Bronchial epithelial cell (primary cell): ENCODE measurements at regions not wholly inside any gene's neighbourhood (a gene's known extent, or its start where the extent isn't known, plus 50 kb on each side); places are given as distances from the start of the nearest gene placed in this dataset.
"Not testable (repeated sequence)": the region's sequence is repeated elsewhere in the genome, so short reads cannot be mapped to it uniquely, and the experiment has no call there.

Experiments
- DNase-seq: peaks from one replicate; pipeline ENCODE4 v3.0.0-alpha.2; 2010; ENCODE audit warnings: low read depth
- FAIRE-seq: peaks from 2 replicates; lab custom pipeline; 2011; peaks lifted over from hg19 to GRCh38; lab: Jason Lieb, UNC
- H3K27me3 ChIP-seq: 2 replicates; pipeline ENCODE4 v1.5.1; 2011; ENCODE audit warnings: low read length; ENCODE audit not compliant: control insufficient read depth, insufficient read depth
- H3K36me3 ChIP-seq: 2 replicates; pipeline ENCODE4 v1.5.1; 2011; ENCODE audit warnings: low read length; ENCODE audit not compliant: control insufficient read depth, insufficient read depth
- H3K4me3 ChIP-seq: 2 replicates; pipeline ENCODE4 v1.5.1; 2011; ENCODE audit warnings: mild to moderate bottlenecking, low read depth, low read length, control low read depth
- CTCF ChIP-seq: IDR thresholded peaks from 2 replicates; pipeline ENCODE4 v1.5.1; 2011; ENCODE audit warnings: mild to moderate bottlenecking, moderate library complexity, low read length, control low read depth, inconsistent platforms; ENCODE audit not compliant: insufficient read depth, severe bottlenecking

DNA sequence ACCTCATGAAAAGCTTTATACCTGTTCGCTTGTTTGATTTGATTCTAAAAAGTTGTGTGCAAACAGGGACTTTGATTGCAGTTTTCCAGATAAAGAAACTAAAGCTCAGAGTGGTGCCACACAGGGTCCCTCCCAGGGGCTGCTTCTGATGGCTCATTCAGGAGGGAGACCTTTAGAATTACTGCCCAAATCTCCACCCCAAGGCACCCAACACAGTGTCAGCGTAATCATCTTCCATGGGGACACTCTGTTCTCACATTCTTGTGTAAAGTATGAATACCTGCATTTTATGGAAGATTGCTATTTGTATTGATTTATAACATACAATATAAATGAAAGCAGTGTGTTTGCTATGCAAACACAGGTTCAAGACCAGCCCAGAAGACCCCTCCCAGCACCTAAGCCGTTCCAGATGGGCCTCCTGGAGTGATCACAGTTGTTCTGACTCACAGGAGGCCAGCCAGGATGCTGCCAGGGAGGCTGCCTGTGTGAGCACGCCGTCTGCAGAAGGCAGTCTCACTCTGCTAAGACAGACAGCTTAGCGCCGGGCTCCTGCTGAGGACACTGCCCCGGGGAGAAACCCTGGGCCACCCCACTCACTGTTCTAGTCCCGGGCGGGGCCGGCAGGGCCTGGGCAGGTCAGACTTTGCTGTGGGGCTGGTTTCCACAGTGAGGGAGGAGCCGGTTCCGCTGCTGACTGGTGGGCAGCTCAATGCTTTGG, 185.6 kb downstream of the FAM43A start:
- H3K36me3 ChIP-seq = no peaks in the 10 kb centered on the region
- no peak for FAIRE-seq
- no peaks in the 10 kb centered on the region for H3K27me3 ChIP-seq
- DNase-seq = peak; percentile 90
- no peak overlapping the region for H3K4me3 ChIP-seq
- TF ChIP-seq CTCF = no peak

- Histone ChIP-seq H3K4me3 (no peak overlapping the region), H3K36me3 (no peaks in the 10 kb centered on the region), H3K27me3 (no peaks in the 10 kb centered on the region)
- no peak for TF ChIP-seq CTCF
- FAIRE-seq (peak; percentile 93), DNase-seq (peak; percentile 51)
Observed at GRCh38 chr3:194871864-194872668, 186.4 kb downstream of the FAM43A start.

DNA sequence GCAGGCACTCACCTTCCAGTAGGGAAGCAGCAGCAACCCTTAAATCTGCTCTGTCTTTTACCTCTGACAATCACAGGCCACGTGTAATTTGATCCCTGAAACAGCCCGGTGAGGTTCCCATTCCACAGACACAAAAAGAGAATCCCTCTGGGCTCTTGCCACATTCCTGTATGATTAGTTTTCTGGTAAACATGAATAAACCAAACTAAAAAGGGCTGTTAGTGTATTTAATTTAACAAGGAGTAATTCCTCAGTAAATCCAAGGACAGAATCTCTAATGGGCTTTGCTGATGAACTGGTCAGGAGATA, 186.9 kb downstream of the FAM43A start:
- H3K4me3 ChIP-seq = no peak overlapping the region
- FAIRE-seq = no peak
- H3K36me3 ChIP-seq = no peaks in the 10 kb centered on the region
- DNase-seq = peak; percentile 79
- TF ChIP-seq CTCF = no peak
- H3K27me3 ChIP-seq = no peaks in the 10 kb centered on the region

- not testable (repeated sequence) for H3K4me3 ChIP-seq, H3K36me3 ChIP-seq, FAIRE-seq, H3K27me3 ChIP-seq, DNase-seq
Observed at GRCh38 chr3:194873474-194873873, 187.8 kb downstream of the FAM43A start.

- H3K36me3 ChIP-seq = no peaks in the 10 kb centered on the region
- no peaks in the 10 kb centered on the region for H3K27me3 ChIP-seq
- DNase-seq (no peak), FAIRE-seq (no peak)
- H3K4me3 ChIP-seq = no peak overlapping the region
- TF ChIP-seq CTCF = no peak
Observed at GRCh38 chr3:194874206-194874605, 188.5 kb downstream of the FAM43A start.

DNA sequence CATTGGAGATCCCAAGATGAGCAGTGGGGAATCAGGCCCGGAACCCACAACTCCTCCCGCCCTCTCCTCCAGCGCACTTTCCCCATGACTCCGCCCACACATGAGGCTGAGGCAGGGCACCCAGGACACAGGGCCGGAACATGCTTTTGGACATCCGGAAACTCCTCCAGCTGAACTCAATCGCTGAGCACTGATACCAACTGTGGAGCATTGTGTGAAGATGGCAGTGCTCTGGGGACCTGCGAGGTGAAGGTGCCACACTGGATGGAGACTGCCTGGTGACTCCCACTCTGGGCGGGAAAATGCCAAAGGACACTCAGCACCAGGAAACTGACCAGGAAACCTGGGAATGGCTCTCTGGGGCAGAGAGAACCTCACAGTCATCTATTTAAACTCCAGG, 189.1 kb downstream of the FAM43A start:
- DNase-seq (no peak), FAIRE-seq (no peak)

More for the DNA sequence above, 189.1 kb downstream of the FAM43A start:
- Histone ChIP-seq H3K4me3 (no peak overlapping the region), H3K27me3 (no peaks in the 10 kb centered on the region), H3K36me3 (no peaks in the 10 kb centered on the region)
- TF ChIP-seq CTCF = no peak
